C4-2B (cell line): ENCODE measurements at regions not wholly inside any gene's neighbourhood (a gene's known extent, or its start where the extent isn't known, plus 50 kb on each side); places are given as distances from the start of the nearest gene placed in this dataset.
A peak's percentile ranks its signal among the peaks of the same experiment; 100 is the strongest.

Experiments
- CTCF ChIP-seq: fragments of 450-650 bp; conservative IDR thresholded peaks from 2 replicates; pipeline ENCODE4 v1.5.1; 2017; ENCODE audit warnings: mild to moderate bottlenecking
- ZFX ChIP-seq: fragments of 450-650 bp; IDR thresholded peaks from 2 replicates; pipeline ENCODE4 v1.6.1; 2017

- TF ChIP-seq CTCF (peak; percentile 2; the same call in 1 of the 2 replicates), ZFX (no peak)
Observed at GRCh38 chr6:164612751-164613150, 696.7 kb downstream of the C6orf118 start.
